HepG2 (cell line): ENCODE measurements at regions not wholly inside any gene's neighbourhood (a gene's known extent, or its start where the extent isn't known, plus 50 kb on each side); places are given as distances from the start of the nearest gene placed in this dataset.

Experiments used
- ETV6 ChIP-seq: sonication (generic); formaldehyde crosslinking; conservative IDR thresholded peaks from 2 replicates; pipeline ENCODE4 v1.4.0; 2020; ENCODE audit warnings: missing genetic modification reagents
- GLI4 ChIP-seq: sonication (generic); formaldehyde crosslinking; IDR thresholded peaks from 2 replicates; pipeline ENCODE4 v1.5.1; 2020; ENCODE audit warnings: missing genetic modification reagents, mild to moderate bottlenecking, moderate library complexity, borderline replicate concordance
- IKZF4 ChIP-seq: sonication (generic); formaldehyde crosslinking; IDR thresholded peaks from 2 replicates; pipeline ENCODE4 v1.5.1; 2020; ENCODE audit warnings: borderline replicate concordance, mild to moderate bottlenecking, low read depth, missing genetic modification reagents; ENCODE audit errors: not compliant biosample characterization
- NR3C1 ChIP-seq: sonication (generic); formaldehyde crosslinking; IDR thresholded peaks from 2 replicates; pipeline ENCODE4 v1.4.0; 2020; ENCODE audit warnings: missing genetic modification reagents
- POLR2AphosphoS5 ChIP-seq: IDR thresholded peaks from 2 replicates; pipeline ENCODE4 v1.6.1; 2012; ENCODE audit warnings: low read depth, low read length
- ZNF34 ChIP-seq: sonication (generic); formaldehyde crosslinking; IDR thresholded peaks from 2 replicates; pipeline ENCODE4 v1.4.0; 2020; ENCODE audit warnings: mild to moderate bottlenecking, missing genetic modification reagents, borderline replicate concordance
- TF ChIP-seq, protein P1 (sequence below): sonication (generic); formaldehyde crosslinking; IDR thresholded peaks from 2 replicates; pipeline ENCODE4 v1.5.0; 2020; ENCODE audit warnings: mild to moderate bottlenecking, missing genetic modification reagents, moderate library complexity
- TF ChIP-seq, protein P2 (sequence below): sonication (generic); formaldehyde crosslinking; IDR thresholded peaks from 2 replicates; pipeline ENCODE4 v1.8.1; 2023; ENCODE audit warnings: mild to moderate bottlenecking, moderate library complexity, missing genetic modification reagents

DNA sequence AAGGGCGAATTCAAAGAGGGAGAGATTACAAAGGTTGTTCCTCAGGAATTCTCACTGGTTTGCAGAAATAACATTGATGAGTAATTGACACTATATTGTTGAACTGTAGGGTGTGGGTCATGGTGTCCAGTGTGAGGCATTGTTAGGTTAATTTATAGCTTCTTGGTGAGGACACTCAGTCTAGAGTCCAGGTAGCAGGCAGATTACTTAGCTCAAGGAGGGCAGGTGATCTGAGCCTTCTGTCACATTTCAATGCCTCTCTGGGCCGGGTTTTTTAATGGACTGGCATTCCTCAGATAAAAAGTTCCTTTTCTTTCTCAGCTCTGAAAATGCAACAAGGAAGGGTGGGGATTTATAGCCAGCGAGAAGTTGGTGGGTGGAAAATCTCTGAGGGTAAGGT is 194.2 kb upstream of the PROK2 start:
- TF ChIP-seq POLR2AphosphoS5 (no peak), ETV6 (CRISPR knock-in tag) (no peak), NR3C1 (CRISPR knock-in tag) (no peak), IKZF4 (no peak), ZNF34 (no peak), GLI4 (no peak)
- TF ChIP-seq, protein P1, sequence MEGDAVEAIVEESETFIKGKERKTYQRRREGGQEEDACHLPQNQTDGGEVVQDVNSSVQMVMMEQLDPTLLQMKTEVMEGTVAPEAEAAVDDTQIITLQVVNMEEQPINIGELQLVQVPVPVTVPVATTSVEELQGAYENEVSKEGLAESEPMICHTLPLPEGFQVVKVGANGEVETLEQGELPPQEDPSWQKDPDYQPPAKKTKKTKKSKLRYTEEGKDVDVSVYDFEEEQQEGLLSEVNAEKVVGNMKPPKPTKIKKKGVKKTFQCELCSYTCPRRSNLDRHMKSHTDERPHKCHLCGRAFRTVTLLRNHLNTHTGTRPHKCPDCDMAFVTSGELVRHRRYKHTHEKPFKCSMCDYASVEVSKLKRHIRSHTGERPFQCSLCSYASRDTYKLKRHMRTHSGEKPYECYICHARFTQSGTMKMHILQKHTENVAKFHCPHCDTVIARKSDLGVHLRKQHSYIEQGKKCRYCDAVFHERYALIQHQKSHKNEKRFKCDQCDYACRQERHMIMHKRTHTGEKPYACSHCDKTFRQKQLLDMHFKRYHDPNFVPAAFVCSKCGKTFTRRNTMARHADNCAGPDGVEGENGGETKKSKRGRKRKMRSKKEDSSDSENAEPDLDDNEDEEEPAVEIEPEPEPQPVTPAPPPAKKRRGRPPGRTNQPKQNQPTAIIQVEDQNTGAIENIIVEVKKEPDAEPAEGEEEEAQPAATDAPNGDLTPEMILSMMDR (CRISPR knock-in tag): no peak
- TF ChIP-seq, protein P2, sequence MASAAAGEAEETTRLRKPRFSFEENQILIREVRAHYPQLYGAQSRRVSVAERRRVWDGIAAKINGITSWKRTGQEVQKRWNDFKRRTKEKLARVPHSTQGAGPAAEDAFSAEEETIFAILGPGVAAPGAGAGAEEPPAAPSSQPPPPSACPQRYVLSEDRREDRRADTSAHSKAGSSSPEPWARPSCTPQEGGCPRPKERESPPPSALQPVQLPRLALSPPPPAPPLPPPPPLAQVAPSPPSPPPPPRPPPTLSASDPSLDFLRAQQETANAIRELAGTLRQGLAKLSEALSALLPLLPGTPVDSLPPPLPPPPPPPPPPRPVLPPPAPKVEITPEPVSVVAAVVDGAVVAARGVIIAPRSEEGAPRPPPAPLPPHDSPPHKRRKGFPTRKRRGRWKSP: no peak
